OCI-M2 (cell line): ENCODE measurements at regions not wholly inside any gene's neighbourhood (a gene's known extent, or its start where the extent isn't known, plus 50 kb on each side); places are given as distances from the start of the nearest gene placed in this dataset.
"Not testable (repeated sequence)": the region's sequence is repeated elsewhere in the genome, so short reads cannot be mapped to it uniquely, and the experiment has no call there.

Experiments
- DNase-seq: peaks from one replicate; lab custom pipeline; 2025; ENCODE audit not compliant: unreplicated experiment; lab: John Stamatoyannopoulos, UW

DNA sequence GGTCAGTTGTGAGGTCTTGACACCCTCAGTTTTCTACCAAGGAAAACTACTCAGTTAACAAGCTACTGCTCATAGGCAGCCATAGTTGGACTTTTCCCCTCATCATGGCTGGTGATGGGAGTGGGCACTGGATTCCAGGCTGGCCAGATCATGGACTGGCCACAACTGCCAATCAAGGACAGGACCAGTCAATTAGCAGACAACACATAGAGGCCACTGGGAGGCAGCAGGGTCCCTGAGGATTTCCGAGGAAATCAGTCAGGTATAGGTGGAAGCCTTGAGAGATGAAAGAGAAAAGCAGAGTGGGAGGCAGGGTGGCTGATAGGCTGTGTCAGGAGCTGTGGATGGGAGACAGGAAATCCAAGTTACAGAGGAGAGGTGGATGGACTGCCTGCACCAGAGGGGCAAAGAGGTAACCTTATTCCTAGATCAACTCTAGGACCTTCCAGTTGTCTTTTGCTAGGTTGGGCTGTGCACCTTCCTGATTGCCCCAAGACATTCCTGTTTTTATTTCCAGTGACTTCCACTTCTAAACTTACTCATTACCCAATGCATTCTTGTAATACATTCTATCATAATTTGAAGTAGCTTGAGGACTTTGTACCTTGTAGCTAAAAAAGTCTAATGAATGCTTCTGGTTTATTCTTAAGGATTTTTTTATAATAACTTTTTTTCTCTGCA, 361.8 kb downstream of the KCNRG start:
- DNase-seq = no peak

DNA sequence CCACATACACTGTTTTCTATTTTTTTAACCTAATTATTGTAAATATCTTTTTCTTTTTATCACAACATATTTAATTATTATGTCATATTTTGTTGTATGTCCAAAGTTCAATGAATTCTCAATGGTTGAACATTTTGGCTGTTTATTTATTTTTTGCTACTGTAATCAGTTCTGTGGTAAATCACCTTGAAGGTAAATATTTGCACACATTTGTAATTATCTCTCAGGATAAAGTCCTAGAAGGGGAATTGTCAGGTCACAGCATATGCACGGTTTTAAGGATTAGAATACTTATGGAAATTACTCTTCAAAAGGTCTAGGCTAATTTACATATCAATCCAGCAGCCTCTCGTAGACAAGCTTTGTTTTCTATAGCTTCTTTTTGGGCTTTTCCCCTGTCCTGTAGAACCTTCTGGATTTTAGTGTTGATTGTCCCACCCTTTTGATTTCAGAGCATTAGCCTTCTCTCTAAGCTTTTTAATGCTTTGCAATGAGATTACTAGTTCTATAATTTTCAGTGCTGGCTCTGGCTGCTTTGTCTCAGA, 362.6 kb downstream of the KCNRG start:
- no peak for DNase-seq

DNA sequence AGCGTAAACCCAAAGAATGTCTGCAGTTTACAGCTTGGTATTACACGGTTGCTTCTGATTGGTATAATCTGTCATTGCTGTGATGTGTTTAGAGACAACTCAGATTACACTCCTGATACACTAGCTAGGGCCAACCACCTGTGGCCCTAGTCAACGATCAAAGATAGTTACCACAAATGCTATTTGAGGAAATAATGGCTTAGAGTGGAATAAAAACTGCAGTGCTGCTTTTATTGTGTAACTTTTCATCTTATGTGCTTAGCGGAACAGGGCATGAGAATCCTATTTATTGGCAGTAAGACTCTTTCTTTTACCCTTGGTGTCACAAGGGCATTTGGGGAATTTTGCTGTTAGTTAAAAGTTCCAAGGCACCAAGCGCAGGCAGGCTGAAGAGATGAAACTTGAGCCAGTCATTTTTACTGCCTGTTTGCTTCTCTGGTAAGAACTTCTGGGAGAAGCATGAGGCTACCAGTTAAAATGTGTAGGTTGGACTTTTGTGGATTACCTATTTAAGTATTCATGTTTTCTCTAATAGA, 363.3 kb downstream of the KCNRG start:
- DNase-seq = no peak

DNA sequence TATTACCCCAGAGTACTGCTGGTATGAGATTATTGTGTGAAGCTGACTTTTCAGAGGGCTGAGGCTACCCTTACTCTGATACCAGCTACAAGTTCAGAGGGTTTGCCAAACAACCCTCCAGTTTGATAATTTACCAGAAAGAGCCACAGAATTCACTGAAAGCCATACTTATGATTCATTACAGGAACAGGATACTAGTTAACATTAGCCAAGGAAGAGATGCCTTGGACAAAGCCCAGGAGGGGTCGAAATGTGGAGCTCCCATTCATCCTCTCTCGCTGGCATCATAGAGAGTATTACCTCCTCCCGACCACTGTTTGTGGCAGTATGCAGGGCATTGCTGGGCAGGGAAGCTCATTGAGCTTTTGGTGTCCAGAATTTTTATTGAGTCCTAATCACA, 364.3 kb downstream of the KCNRG start:
- no peak for DNase-seq

DNA sequence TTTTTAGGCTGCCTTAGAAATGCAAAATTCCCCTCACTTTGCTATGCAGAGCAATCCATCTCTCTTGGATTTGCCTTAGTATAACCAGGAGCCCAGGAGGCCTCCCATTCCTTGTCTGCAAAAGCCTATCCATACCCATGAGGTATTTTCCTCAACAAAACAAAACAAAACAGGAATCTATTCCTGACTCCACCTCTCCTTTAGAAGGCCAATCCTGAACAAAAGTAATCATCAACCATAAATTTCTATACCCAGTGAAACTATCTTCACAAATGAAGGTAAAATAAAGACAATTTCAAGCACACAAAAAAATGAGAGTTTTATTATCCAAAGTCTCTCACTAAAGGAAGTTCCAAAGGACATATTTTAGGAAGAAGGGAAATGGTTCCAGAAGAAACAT, 365.7 kb downstream of the KCNRG start:
- DNase-seq = no peak

DNA sequence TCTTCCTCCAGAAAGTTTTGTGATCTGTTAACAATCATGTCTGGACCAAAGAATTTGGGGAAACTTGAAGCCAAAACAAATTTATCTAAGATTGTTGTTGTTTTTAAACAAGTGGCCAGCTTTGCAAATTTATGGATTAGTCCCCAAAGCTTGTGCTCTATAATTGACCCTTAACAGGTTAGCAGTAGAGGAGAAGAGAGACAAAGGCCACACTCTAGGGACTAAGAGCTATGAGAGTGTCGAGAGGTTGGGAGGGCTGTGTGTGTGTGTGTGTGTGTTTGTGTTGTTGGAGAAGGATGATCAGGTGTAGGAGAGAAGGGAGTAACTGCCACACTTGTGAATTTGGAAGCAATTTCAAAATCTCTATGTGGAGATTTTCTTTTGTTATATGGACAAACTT, 367.3 kb downstream of the KCNRG start:
- DNase-seq = no peak

DNA sequence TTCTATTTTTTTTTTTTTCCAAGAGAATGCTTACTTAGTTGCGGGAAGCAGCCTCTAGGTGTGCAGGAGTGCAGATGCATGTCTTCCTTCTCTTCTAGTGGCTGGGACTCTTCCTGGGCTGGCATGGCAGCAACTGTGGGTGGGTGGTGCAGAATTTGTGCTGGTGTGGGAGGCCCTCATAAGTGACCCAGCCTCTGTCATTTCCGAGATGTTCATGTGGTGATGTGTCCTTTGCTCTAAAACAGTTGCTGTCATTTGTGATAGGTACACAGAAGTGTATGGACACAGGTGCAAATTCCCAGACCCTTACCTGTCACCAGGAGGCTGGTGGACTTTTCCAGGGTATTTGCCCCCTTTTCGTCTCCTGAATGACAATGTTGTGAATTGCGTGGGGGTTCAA, 367.7 kb downstream of the KCNRG start:
- DNase-seq = no peak

DNA sequence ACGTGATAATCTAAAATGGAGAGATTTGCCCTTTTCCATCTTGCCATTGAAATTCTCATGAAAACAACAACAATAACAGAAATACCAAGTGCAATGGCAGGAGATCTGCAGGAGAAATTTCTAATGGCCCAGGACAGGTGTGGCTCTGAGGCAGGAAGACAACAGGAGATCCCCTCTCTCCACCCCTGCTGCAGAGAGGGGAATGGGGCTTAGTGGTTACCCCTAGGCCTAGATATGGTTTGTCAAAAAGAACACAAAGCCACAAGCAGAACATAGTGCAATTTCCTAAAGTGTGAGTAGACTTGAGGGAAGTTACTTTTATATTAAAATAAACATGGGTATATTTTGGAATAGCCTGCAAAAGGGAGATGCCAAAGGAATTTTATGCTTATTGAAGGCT, 369.5 kb downstream of the KCNRG start:
- DNase-seq = no peak

DNA sequence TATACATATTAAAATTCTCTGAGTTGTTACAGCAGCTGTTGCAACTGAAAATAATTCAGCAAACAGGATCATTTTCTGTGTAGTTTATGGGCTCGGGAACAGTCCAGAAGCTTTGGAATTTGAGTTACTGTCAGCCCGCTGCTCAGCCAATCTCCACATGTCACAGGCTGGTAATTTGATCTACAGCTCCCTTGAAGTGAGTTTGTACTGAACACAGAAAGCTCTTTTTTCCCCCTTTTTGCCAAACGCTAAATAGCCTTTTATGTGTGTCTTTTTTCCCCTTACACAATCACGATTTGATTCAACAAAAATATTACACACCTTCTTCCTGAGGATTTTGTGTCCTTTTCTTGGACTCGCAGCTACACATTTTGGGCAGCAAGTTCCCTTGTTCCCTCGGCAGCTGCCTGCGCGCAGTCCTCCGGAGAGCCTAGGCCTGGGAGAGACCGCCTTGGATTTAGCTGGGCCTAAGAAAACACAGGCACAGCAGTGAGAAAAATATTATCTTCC, 371.4 kb downstream of the KCNRG start:
- no peak for DNase-seq

DNA sequence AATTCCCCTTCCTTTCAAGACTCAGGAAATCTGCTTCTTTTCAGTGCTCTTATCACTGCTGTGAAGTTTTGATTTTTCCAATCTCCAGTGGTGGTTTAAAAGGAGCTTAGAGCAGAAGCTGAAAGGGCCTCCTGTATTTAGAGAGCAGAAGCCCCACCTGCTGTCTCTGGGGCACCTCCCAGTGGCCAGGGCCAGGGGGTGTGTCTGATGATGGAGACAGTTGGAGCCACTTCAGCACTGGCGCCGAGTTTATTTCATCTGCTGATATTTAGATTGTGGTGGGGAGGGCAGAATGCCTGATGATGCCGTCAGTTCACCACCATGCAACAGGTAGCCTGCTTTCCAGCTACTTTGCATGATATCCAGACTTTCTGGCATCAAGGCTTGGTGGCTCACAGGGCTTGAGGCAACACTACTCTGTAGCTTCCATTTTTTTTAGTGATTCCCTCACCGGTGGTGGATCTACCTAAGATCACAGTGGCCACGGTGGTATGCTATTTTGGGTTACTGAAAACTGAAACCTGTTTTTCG, 371.9 kb downstream of the KCNRG start:
- DNase-seq = no peak

DNA sequence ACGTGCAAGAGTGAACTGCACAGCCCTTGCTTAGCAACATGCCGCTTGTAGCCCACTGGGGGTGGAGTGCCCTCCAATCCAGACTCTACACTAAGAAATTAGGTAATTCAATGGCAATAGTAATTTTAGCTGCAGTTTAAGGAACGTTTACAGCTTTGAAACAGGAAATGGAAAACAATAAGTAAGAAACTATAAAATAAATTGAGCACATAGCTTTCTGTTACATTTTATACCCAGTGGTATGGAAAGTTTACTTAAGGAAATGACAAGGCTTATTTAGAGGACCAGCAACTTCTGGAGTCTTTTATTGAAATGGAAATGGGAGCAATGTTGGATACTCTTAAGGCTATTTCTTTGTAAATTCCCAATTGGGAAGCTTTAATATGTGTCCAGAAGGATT, 373.2 kb downstream of the KCNRG start:
- DNase-seq = no peak

DNA sequence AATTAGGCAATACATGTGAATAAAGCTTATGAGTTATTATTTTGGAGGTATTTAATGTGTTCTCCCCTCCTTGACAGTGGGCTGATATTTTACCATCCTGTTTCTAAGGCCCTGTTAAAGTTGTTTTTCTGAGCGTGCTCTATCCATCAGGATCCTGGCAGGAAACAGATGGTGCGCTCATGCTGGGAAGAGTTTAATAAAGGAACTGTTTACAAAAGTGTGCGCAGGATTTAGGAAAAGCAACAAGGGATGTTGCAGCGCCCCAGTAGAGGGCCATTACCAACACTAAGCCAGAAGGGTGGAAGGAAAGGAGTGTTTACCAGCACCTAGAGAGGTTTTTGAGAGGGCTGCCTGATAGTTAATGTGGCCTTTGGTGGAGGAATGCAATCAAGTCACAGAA, 374.5 kb downstream of the KCNRG start:
- DNase-seq = no peak

DNA sequence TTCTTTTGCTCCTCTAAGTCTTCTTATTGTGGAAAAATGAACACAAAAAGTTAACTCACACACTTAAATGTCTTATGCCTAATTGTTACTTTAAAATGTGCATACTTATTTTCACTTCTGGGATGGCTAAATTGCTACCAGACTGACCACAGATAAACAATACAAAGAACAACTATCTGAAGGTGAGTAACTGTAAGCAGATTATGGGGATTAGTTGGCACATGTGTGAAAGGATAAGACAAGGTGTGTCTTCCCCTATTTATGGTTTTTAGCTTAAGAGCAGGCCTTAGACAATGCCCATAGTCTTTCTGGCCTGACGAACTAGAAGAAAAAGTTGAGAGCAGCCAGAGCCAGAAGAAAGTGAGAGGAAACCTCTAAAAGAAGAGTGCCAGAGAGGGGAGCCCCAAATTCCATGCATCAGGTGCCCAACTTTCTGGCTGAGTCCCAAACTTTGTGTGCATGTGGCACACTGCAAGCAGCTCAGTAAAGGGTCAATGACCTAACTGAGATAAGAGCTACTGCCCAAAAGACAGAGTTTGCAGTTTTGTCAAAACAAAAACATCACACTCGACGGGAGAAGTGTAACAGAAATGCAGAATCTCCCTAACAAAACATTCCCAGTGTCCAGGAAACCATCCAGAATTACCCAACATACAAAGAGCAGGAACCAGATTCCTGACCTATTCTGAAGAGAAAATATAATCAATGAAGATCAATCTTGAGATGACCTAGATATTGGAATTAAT, 375.4 kb downstream of the KCNRG start:
- DNase-seq = no peak

DNA sequence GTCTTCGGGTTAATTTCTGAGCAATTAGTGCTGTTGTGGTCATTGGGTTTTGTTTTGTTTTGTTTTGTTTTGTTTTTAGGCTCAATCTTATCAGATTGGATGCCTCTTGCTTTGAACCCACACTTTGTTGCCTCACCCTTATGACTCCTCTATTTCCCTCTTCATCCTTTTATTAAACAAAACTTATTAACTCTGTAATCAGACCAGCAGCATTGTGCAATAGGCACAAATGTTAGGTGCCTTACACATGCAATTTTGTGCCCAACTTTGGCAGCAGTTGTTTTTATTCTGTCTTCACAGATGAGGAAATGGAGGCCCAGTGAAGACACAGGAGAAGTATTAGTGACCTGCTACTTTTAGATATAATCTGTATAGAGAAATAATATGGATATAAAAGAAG, 377.7 kb downstream of the KCNRG start:
- no peak for DNase-seq

DNA sequence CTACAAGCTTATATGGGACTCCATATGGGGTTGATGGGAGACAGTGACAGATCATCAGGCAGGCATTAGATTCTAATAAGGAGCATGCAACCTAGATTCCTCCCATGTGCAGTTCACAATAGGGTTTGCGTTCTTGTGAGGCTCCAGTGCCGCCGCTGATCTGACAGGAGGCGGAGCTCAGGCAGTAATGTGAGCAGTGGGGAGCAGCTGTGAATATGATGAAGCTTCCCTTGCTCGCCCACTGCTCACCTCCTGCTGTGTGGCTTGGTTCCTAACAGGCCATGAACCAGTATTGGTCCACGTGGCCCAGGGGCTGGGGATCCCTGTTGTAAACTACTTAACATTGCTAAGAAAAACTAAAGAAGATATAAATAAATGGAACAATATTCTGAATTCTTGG, 378.4 kb downstream of the KCNRG start:
- no peak for DNase-seq

DNA sequence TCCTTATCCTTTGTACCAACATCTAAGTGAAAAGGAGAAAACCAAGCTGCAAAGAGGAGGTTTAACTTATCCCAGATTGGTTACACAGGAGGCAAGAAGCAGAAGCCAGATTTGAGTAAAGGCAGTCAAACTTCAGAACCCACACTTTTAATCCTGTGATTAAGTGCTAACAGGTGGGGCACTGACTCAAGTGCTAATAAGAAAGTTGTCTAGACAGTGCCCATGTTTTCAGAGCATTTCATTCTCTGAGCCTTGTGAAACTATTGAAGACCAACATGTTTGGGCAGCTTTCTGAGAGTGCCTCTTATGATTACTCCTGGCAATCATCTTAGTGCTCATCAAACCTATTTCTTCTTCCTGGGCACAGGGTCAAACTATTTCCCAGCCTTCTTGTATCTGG, 380.8 kb downstream of the KCNRG start:
- DNase-seq = no peak

DNA sequence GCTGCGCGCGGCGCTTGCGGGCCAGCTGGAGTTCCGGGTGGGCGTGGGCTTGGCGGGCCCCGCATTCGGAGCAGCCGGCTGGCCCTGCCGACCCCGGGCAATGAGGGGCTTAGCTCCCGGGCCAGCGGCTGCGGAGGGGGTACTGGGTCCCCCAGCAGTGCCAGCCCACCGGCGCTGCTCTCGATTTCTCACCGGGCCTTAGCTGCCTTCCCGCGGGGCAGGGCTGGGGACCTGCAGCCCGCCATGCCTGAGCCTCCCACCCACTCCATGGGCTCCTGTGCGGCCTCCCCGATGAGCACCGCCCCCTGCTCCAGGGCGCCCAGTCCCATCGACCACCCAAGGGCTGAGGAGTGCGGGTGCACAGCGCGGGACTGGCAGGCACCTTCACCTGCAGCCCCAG, 381.4 kb downstream of the KCNRG start:
- DNase-seq = not testable (repeated sequence)

DNA sequence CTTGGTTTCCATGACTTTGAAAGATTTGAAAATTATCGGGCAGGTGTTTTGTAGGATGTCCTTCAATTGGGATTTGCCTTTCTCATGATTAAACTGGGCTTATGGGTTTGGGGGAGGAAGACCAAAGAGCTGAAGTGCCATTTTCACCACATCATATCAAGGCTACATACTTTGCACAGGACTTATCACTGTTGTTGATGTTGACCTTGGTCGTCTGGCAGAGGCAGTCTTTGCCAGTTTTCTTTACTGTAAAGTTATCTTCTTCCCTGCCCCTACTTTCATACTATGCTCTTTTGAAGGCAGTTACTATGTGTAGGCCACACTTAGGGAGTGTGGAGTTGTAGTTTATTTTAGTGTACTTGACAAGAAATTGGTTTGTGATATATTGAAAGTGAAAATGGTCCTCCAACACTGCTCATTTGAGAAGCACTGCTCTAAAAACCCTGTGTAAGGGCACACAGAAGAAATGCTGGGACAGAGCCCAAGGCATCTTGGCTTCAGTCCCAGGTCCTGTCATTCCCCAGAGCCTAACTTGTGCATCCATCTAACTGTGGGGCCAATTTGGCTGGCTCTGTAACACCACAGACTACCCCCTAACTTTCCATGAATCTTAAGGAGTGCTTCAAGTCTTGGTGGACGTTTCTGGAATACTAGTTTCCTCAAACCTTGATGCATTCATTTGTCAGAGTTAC, 384.9 kb downstream of the KCNRG start:
- DNase-seq = no peak

DNA sequence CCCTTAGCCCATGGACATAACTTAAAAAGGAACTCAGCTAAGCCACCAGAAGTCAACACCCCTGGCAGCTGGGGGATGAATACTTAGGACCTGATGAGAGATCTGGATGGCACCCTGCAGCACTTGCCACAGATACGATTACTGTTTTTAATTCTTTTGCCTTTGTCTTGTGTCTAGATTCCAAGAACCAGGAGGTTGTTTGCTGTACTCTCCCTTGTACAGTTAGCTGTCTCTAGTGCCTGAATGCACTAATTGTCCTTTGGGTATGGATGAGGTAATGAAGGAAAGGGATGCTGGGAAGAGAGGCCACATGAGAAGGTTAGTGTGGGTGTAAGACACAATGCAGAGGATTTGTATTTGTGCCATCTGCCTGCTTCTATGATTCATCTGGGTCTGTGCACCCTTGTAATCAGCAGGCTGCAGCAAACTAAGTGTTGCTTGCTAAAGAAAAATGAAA, 385.8 kb downstream of the KCNRG start:
- DNase-seq = no peak

DNA sequence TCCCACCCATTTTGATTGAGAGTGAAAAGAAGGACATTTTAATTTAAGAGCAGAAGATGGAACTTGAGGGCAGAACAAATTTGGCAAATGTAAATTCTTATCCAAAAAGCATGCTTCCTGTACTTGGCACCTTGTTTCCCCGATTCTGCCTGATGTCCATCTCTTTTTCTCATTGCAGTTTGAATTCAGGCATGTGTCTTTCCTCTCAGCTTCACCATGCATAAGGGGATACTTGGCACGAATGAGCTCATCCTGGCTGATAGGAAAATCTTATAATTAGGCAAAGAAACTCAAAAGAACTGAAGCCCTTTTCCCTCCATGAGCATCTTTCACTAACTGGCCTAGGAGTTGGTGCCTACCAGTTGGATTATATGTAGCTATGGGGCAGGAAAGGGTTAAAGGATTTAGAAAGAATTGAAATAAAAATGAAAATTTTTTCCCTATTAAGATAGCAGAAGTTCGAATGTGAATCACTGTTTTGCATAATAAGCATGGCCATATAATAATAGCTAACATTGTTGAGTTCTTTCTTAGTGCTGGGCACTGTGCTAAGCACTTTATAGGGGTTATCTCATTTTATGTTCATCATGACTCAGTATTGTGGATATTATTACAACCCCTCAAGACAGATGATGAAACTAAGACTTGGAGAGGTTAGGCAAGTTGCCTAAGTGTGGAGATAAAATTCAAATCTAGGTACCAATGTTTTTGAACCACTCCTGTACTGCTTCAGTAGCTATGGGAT, 386.6 kb downstream of the KCNRG start:
- no peak for DNase-seq
